NT2/D1 (cell line): ENCODE measurements at regions not wholly inside any gene's neighbourhood (a gene's known extent, or its start where the extent isn't known, plus 50 kb on each side); places are given as distances from the start of the nearest gene placed in this dataset.

Experiments
- YY1 ChIP-seq: IDR thresholded peaks from 2 replicates; pipeline ENCODE4 v1.6.1; 2011; ENCODE audit not compliant: insufficient read length, insufficient read depth
- ZNF274 ChIP-seq: IDR thresholded peaks from 2 replicates; pipeline ENCODE4 v1.6.1; 2011; ENCODE audit warnings: mild to moderate bottlenecking, low read depth, low read length

- no peak for TF ChIP-seq YY1
- no peak for TF ChIP-seq ZNF274
Observed at GRCh38 chr6:66771626-66772025, 1064.6 kb upstream of the EYS start.
